Mammary epithelial cell (primary cell): ENCODE measurements at regions not wholly inside any gene's neighbourhood (a gene's known extent, or its start where the extent isn't known, plus 50 kb on each side); places are given as distances from the start of the nearest gene placed in this dataset.

Experiments
- CTCF ChIP-seq, 2 donors: IDR thresholded peaks in 1 of 2; conservative IDR thresholded peaks in 1 of 2; 2 replicates each; pipeline ENCODE4 v1.5.1; 2011 to 2012; ENCODE audit warnings: inconsistent platforms in 2 of 2, low read length in 2 of 2, mild to moderate bottlenecking in 2 of 2, control low read depth in 1 of 2, low read depth in 1 of 2; ENCODE audit not compliant: insufficient read depth in 1 of 2; ENCODE audit errors: extremely low read depth in 1 of 2
- EZH2 ChIP-seq: IDR thresholded peaks from 2 replicates; pipeline ENCODE4 v1.6.1; 2012; ENCODE audit warnings: low read length, inconsistent platforms, borderline replicate concordance

- no peak for TF ChIP-seq CTCF (conservative IDR thresholded peaks at IDR 0.05 in 1 of 2, IDR thresholded peaks at IDR 0.05 in 1 of 2; ENCODE audit: extremely low read depth in 1 of 2, insufficient read depth in 1 of 2, low read depth in 1 of 2, low read length in 2 of 2)
- TF ChIP-seq EZH2: no peak
These were observed 105.0 kb upstream of the WDR11 start for GRCh38 chr10:120746001-120746777.
